ENCODE measurements at regions not wholly inside any gene's neighbourhood (a gene's known extent, or its start where the extent isn't known, plus 50 kb on each side); places are given as distances from the start of the nearest gene placed in this dataset.

DNA sequence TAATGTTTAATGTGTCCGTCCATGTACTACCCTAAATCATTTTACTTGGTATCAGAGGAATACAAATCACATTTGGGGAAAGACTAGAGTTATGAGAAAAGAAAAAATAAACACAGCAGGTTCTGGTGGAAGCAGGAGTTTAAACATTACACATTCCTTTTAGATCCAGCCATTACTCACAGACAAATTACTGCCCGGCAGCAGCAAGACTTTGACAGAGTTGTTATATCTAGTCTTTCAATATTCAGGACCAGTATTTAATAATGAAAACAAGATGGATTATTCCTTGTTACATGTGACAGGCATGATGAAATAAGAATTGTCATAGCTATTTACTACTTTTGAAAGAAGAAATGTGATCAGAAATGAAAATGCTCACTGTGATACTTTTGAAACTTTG lies 131.8 kb upstream of the GNAI1 start:
- no peaks in the 10 kb centered on the region for H3K27me3 ChIP-seq (replicated peaks in 1 of 4; ENCODE audit: control extremely low read depth in 1 of 4, control insufficient read depth in 3 of 4, insufficient read depth in 4 of 4, low read length in 3 of 4)
- H3K9me3 Mint-ChIP-seq (ENCODE audit: insufficient read depth): no peaks in the 10 kb centered on the region
- H3K4me3 Mint-ChIP-seq: no peak overlapping the region
- no peak overlapping the region for H2AFZ ChIP-seq (ENCODE audit: insufficient read depth, low read depth, low read length, poor library complexity, severe bottlenecking)
- ATAC-seq (ENCODE audit: low read depth): no peak
- CTCF ChIA-PET: no interaction called here
- intact Hi-C loops (cut with micrococcal nuclease): no loop called here
- no CpG with 5 or more reads among the region's 2 CpGs for WGBS (ENCODE audit: insufficient coverage)
- H3K27ac ChIP-seq (ENCODE audit: low read length in 2 of 2): no peak overlapping the region
- no peaks in the 10 kb centered on the region for H3K27me3 Mint-ChIP-seq
- no peaks in the 10 kb centered on the region for H3K36me3 ChIP-seq (replicated peaks in 1 of 2; ENCODE audit: control extremely low read depth in 1 of 2, control insufficient read depth in 1 of 2, extremely low read depth in 1 of 2, insufficient read depth in 2 of 2, low read length in 1 of 2)
- H3K27ac Mint-ChIP-seq: no peak overlapping the region
- H3K79me2 ChIP-seq (ENCODE audit: control insufficient read depth, insufficient read depth, low read length): no peaks in the 10 kb centered on the region
- TF ChIP-seq EZH2 (IDR thresholded peaks at IDR 0.05; ENCODE audit: borderline replicate concordance, insufficient read depth, low read depth, low read length, poor library complexity, severe bottlenecking): no peak
- TF ChIP-seq, protein P1, sequence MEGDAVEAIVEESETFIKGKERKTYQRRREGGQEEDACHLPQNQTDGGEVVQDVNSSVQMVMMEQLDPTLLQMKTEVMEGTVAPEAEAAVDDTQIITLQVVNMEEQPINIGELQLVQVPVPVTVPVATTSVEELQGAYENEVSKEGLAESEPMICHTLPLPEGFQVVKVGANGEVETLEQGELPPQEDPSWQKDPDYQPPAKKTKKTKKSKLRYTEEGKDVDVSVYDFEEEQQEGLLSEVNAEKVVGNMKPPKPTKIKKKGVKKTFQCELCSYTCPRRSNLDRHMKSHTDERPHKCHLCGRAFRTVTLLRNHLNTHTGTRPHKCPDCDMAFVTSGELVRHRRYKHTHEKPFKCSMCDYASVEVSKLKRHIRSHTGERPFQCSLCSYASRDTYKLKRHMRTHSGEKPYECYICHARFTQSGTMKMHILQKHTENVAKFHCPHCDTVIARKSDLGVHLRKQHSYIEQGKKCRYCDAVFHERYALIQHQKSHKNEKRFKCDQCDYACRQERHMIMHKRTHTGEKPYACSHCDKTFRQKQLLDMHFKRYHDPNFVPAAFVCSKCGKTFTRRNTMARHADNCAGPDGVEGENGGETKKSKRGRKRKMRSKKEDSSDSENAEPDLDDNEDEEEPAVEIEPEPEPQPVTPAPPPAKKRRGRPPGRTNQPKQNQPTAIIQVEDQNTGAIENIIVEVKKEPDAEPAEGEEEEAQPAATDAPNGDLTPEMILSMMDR (IDR thresholded peaks at IDR 0.05): no peak
- no peaks in the 10 kb centered on the region for H3K4me1 ChIP-seq (ENCODE audit: control insufficient read depth in 2 of 2, insufficient read depth in 2 of 2, low read length in 2 of 2)
- no peak overlapping the region for H3K4me3 ChIP-seq (ENCODE audit: control extremely low read depth in 1 of 5, extremely low read depth in 1 of 5, insufficient read depth in 1 of 5, low read depth in 2 of 5, low read length in 4 of 5)
- H4K20me1 ChIP-seq (ENCODE audit: control insufficient read depth, insufficient read depth, low read length, poor library complexity, severe bottlenecking): no peaks in the 10 kb centered on the region
- DNase-seq: no peak
- no peak overlapping the region for H3K4me2 ChIP-seq (replicated peaks; ENCODE audit: low read depth, low read length, poor library complexity, severe bottlenecking)
- no peaks in the 10 kb centered on the region for H3K9me3 ChIP-seq (ENCODE audit: control extremely low read depth in 1 of 3, control insufficient read depth in 2 of 3, insufficient read depth in 1 of 3, low read length in 2 of 3)
- H3K9ac ChIP-seq (ENCODE audit: low read length): no peak overlapping the region
- POLR2A ChIA-PET: no interaction called here
- no peaks in the 10 kb centered on the region for H3K4me1 Mint-ChIP-seq

DNA sequence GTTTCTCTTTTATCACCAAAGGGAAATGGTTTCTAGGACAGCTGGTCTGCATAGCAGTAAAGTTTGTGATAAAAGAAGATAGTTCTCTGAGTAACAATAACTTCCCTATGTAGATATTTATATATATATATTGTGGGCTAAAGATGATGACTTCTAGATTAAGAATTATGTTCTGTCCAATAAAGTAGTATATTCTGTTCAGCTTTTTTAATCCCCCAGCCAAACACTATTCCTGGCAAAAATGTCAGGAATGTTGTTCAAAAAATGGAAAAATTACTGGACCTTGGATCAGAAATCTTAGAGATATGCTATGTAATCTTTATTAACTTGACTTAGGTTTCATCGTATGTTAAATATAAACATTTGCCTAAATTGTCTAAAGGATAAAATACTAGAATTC lies 136.3 kb upstream of the GNAI1 start:
- H3K4me3 Mint-ChIP-seq: no peak overlapping the region
- H3K27ac Mint-ChIP-seq: no peak overlapping the region
- Histone ChIP-seq H2AFZ (ENCODE audit: insufficient read depth, low read depth, low read length, poor library complexity, severe bottlenecking) (no peak overlapping the region), H3K4me2 (replicated peaks; ENCODE audit: low read depth, low read length, poor library complexity, severe bottlenecking) (no peak overlapping the region), H3K27ac (ENCODE audit: low read length in 2 of 2) (no peak overlapping the region), H3K79me2 (ENCODE audit: control insufficient read depth, insufficient read depth, low read length) (no peaks in the 10 kb centered on the region), H3K36me3 (replicated peaks in 1 of 2; ENCODE audit: control extremely low read depth in 1 of 2, control insufficient read depth in 1 of 2, extremely low read depth in 1 of 2, insufficient read depth in 2 of 2, low read length in 1 of 2) (no peaks in the 10 kb centered on the region), H3K9me3 (ENCODE audit: control extremely low read depth in 1 of 3, control insufficient read depth in 2 of 3, insufficient read depth in 1 of 3, low read length in 2 of 3) (no peaks in the 10 kb centered on the region), H3K9ac (ENCODE audit: low read length) (no peak overlapping the region), H3K4me3 (ENCODE audit: control extremely low read depth in 1 of 5, extremely low read depth in 1 of 5, insufficient read depth in 1 of 5, low read depth in 2 of 5, low read length in 4 of 5) (no peak overlapping the region), H3K27me3 (replicated peaks in 1 of 4; ENCODE audit: control extremely low read depth in 1 of 4, control insufficient read depth in 3 of 4, insufficient read depth in 4 of 4, low read length in 3 of 4) (no peaks in the 10 kb centered on the region), H4K20me1 (ENCODE audit: control insufficient read depth, insufficient read depth, low read length, poor library complexity, severe bottlenecking) (no peaks in the 10 kb centered on the region), H3K4me1 (ENCODE audit: control insufficient read depth in 2 of 2, insufficient read depth in 2 of 2, low read length in 2 of 2) (no peaks in the 10 kb centered on the region)
- no peak for DNase-seq
- CTCF ChIA-PET: interaction anchor here (0.7 kb wide), 1 partner anchor 11 kb away, joined by 3 read pairs; no protein-coding TSS in a partner anchor
- no peaks in the 10 kb centered on the region for H3K4me1 Mint-ChIP-seq
- no peaks in the 10 kb centered on the region for H3K9me3 Mint-ChIP-seq (ENCODE audit: insufficient read depth)
- no CpG with 5 or more reads among the region's 1 CpG for WGBS (ENCODE audit: insufficient coverage)
- ATAC-seq (ENCODE audit: low read depth): no peak
- intact Hi-C loops (cut with micrococcal nuclease): no loop called here
- POLR2A ChIA-PET: no interaction called here
- H3K27me3 Mint-ChIP-seq: no peaks in the 10 kb centered on the region
- TF ChIP-seq, protein P1 (IDR thresholded peaks at IDR 0.05): no peak
- no peak for TF ChIP-seq EZH2 (IDR thresholded peaks at IDR 0.05; ENCODE audit: borderline replicate concordance, insufficient read depth, low read depth, low read length, poor library complexity, severe bottlenecking)

Data from B cell (primary cell).